ENCODE measurements at regions not wholly inside any gene's neighbourhood (a gene's known extent, or its start where the extent isn't known, plus 50 kb on each side); places are given as distances from the start of the nearest gene placed in this dataset.

DNA sequence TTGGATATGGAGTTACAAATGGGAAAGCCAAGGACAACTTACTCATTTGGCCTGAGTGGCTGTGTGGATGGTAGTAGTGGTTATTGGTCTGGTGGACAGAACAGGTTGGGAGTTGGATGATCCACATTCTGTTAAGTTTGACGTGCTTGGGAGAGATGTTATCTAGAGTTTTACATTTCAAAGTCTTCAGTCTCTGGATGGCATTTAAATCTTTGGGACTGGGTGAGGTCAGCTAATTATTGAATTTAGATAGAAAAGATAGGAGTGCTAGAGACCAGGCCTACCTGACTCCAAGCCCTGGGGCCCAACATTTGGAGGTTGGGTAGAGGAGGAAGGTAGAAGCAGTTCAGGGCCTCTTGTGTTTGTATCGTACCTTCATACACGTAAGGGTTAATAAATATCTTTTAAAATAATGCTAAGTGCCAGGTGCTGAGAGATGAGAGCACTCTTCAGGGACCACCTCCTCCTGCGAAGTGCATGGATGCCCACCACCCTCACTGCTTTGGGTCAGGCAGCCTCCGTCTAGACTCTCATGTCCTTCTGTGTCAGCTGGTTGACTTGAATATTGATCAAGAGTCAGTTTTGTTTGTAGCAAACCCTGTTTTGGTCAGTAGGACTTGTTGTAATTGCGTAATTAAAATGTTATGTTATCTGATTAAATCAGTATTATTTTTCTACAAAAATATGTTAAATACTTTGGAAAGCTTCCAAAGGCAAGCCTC is 460.4 kb upstream of the RGS6 start:
- no peak for TF ChIP-seq CTCF (conservative IDR thresholded peaks at IDR 0.05; ENCODE audit: low read depth, low read length)
- DNase-seq (ENCODE audit: low read depth) = peak; percentile 46
- H3K4me3 ChIP-seq (ENCODE audit: low read depth, low read length) = no peak overlapping the region

GRCh38 chr14:71472356-71473340 is 459.6 kb upstream of the RGS6 start:
- TF ChIP-seq CTCF (conservative IDR thresholded peaks at IDR 0.05; ENCODE audit: low read depth, low read length) = no peak
- DNase-seq (ENCODE audit: low read depth) = no peak
- H3K4me3 ChIP-seq (ENCODE audit: low read depth, low read length) = no peak overlapping the region

GRCh38 chr14:71473843-71474242 is 458.4 kb upstream of the RGS6 start:
- no peak for DNase-seq (ENCODE audit: low read depth)
- no peak for TF ChIP-seq CTCF (conservative IDR thresholded peaks at IDR 0.05; ENCODE audit: low read depth, low read length)
- H3K4me3 ChIP-seq (ENCODE audit: low read depth, low read length) = no peak overlapping the region

GRCh38 chr14:71474301-71475265 is 457.6 kb upstream of the RGS6 start:
- DNase-seq (ENCODE audit: low read depth) = no peak
- no peak overlapping the region for H3K4me3 ChIP-seq (ENCODE audit: low read depth, low read length)

GRCh38 chr14:71475916-71476315 is 456.3 kb upstream of the RGS6 start:
- H3K4me3 ChIP-seq (ENCODE audit: low read depth, low read length) = no peak overlapping the region
- TF ChIP-seq CTCF (conservative IDR thresholded peaks at IDR 0.05; ENCODE audit: low read depth, low read length) = no peak
- no peak for DNase-seq (ENCODE audit: low read depth)

More at GRCh38 chr14:71474301-71475265, 457.6 kb upstream of the RGS6 start:
- no peak for TF ChIP-seq CTCF (conservative IDR thresholded peaks at IDR 0.05; ENCODE audit: low read depth, low read length)

- no peak overlapping the region for H3K4me3 ChIP-seq (ENCODE audit: low read depth, low read length)
- TF ChIP-seq CTCF (conservative IDR thresholded peaks at IDR 0.05; ENCODE audit: low read depth, low read length) = no peak
- DNase-seq (ENCODE audit: low read depth) = peak; percentile 86
Measured at GRCh38 chr14:71478542-71478941, 453.7 kb upstream of the RGS6 start.

Data from choroid plexus epithelial cell (primary cell).